Transverse colon (tissue), 4 donors: ENCODE measurements at regions not wholly inside any gene's neighbourhood (a gene's known extent, or its start where the extent isn't known, plus 50 kb on each side); places are given as distances from the start of the nearest gene placed in this dataset.

Source experiments
- DNase-seq: peaks from one replicate; pipeline ENCODE4 v3.0.0-alpha.2; 2019
- H3K27ac ChIP-seq, 4 donors: fragments of 200-600 bp; sonication (generic); 2 replicates each; pipeline ENCODE4 v1.5.1; 2016 to 2018; ENCODE audit warnings: inconsistent platforms in 4 of 4
- H3K27me3 ChIP-seq: fragments of 200-600 bp; sonication (generic); 2 replicates; pipeline ENCODE4 v1.5.1; 2017; ENCODE audit warnings: inconsistent platforms
- H3K36me3 ChIP-seq, 4 donors: fragments of 200-600 bp; sonication (generic); 2 replicates each; pipeline ENCODE4 v1.5.1; 2017 to 2019; ENCODE audit warnings: inconsistent platforms in 4 of 4
- H3K4me1 ChIP-seq, 4 donors: fragments of 200-600 bp; sonication (generic); 2 replicates each; pipeline ENCODE4 v1.5.1; 2017 to 2020; ENCODE audit warnings: inconsistent platforms in 4 of 4
- H3K4me3 ChIP-seq, 4 donors: fragments of 200-600 bp; sonication (generic); 1 replicate in 1 of 4; 2 replicates in 3 of 4; pipeline versions ENCODE4 v1.5.1 to v1.6.1; 2017 to 2019; ENCODE audit warnings: inconsistent platforms in 4 of 4
- H3K9me3 ChIP-seq, 2 donors: fragments of 200-600 bp; sonication (generic); 2 replicates each; pipeline ENCODE4 v1.5.1; 2017 to 2019; ENCODE audit warnings: inconsistent platforms in 2 of 2
- EP300 ChIP-seq: sonication (generic); formaldehyde crosslinking; IDR thresholded peaks from one replicate; pipeline ENCODE4 v1.6.1; 2017; ENCODE audit warnings: antibody characterized with exemption, low read depth
- POLR2A ChIP-seq: fragments of 450-650 bp; IDR thresholded peaks from one replicate; pipeline ENCODE4 v1.6.1; 2016; ENCODE audit warnings: antibody characterized with exemption, mild to moderate bottlenecking, moderate library complexity
- POLR2AphosphoS5 ChIP-seq, 3 donors: sonication (generic); formaldehyde crosslinking; IDR thresholded peaks; one replicate each; pipeline ENCODE4 v1.6.1; 2016; ENCODE audit warnings: antibody characterized with exemption in 3 of 3
- WGBS, 2 donors: methylation state at CpG; one replicate each; pipeline ENCODE4 v1.1.5; 2018; ENCODE audit warnings: low coverage in 1 of 2; 5-methylcytosine and 5-hydroxymethylcytosine counted together
- in situ Hi-C, 4 donors: fragments of 200-750 bp; cut with MboI; loops; one replicate each; pipeline versions ENCODE4 v1.15.0 to v1.15.1; 2017; ENCODE audit warnings: low sequenced_read_pairs in 3 of 4, low pct_ligation_motif_present in 1 of 4, low pct_unique_long_range_greater_than_20kb in 1 of 4
- intact Hi-C: fragments of 100-400 bp; cut with DNase I; formaldehyde crosslinking; loops from one replicate; pipeline ENCODE4 v1.15.1; 2023; ENCODE audit warnings: low total_unique reads
- TF ChIP-seq, protein P1 (sequence below), 5 experiments: fragments of 200-600 bp in 3 of 5; fragments of 450-650 bp in 2 of 5; sonication (generic) in 3 of 5; IDR thresholded peaks; 1 replicate in 2 of 5; 2 replicates in 3 of 5; pipeline ENCODE4 v1.5.1; 2016 to 2017; ENCODE audit warnings: antibody characterized with exemption in 5 of 5, inconsistent platforms in 3 of 5, mild to moderate bottlenecking in 2 of 5, moderate library complexity in 1 of 5

DNA sequence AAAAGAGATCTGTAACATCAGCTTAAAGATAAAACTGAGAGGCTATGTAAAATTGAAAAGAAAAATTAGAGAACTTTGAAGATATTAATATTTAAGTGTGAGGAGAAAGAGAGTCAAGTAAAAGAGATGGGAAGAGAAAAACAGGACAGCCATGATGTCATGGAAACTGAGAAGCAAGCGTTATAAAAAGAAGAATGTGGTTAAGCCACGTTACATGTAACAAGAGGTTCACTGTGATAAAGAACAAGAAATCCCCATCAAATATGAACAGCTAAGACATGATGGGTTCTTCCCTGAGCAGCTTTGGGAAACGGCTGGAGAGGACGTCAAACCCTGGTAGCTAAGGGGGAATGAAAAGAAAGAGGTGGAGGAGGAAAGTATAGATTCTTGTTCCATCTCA, 1269.3 kb upstream of the TENM3 start:
- TF ChIP-seq POLR2AphosphoS5 (IDR thresholded peaks at IDR 0.05) (no peak), POLR2A (no peak), EP300 (no peak)
- TF ChIP-seq, protein P1, sequence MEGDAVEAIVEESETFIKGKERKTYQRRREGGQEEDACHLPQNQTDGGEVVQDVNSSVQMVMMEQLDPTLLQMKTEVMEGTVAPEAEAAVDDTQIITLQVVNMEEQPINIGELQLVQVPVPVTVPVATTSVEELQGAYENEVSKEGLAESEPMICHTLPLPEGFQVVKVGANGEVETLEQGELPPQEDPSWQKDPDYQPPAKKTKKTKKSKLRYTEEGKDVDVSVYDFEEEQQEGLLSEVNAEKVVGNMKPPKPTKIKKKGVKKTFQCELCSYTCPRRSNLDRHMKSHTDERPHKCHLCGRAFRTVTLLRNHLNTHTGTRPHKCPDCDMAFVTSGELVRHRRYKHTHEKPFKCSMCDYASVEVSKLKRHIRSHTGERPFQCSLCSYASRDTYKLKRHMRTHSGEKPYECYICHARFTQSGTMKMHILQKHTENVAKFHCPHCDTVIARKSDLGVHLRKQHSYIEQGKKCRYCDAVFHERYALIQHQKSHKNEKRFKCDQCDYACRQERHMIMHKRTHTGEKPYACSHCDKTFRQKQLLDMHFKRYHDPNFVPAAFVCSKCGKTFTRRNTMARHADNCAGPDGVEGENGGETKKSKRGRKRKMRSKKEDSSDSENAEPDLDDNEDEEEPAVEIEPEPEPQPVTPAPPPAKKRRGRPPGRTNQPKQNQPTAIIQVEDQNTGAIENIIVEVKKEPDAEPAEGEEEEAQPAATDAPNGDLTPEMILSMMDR (IDR thresholded peaks at IDR 0.05): no peak
- in situ Hi-C loops: no loop called here
- Histone ChIP-seq H3K27ac (no peak overlapping the region), H3K27me3 (no peaks in the 10 kb centered on the region), H3K36me3 (no peaks in the 10 kb centered on the region), H3K9me3 (no peaks in the 10 kb centered on the region), H3K4me1 (no peaks in the 10 kb centered on the region), H3K4me3 (no peak overlapping the region)
- WGBS, 2 donors: 58 to 77% methylated on average over 4 of the region's 4 CpGs
- intact Hi-C loops: no loop called here
- DNase-seq: no peak

DNA sequence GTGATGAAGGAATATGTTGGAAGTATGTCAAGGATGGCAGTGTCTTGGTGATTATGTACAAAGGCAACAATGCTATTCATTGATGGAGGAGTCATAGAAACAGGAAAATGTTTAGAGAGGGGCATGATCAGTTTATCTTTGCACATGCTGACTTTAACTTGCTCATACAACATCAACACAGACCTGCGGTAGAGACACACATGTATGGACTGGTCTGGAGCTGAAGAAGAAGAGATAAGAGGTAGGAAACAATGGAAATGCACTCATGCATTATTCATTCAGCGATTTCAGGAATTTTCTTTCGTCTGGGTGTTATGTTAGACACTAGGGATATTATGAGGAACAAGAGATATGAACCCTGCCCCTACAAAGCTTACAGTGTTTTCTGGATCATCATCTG, 1252.3 kb upstream of the TENM3 start:
- WGBS, 2 donors: 75 to 84% methylated on average over 3 of the region's 3 CpGs
- no peaks in the 10 kb centered on the region for H3K36me3 ChIP-seq
- no peak for DNase-seq
- no peaks in the 10 kb centered on the region for H3K27me3 ChIP-seq
- no peak overlapping the region for H3K4me3 ChIP-seq
- no peak overlapping the region for H3K27ac ChIP-seq
- intact Hi-C loops: no loop called here
- H3K4me1 ChIP-seq: no peaks in the 10 kb centered on the region
- in situ Hi-C loops: no loop called here
- no peak for TF ChIP-seq POLR2AphosphoS5 (IDR thresholded peaks at IDR 0.05)
- TF ChIP-seq, protein P1 (IDR thresholded peaks at IDR 0.05): no peak
- no peak for TF ChIP-seq EP300
- TF ChIP-seq POLR2A: no peak
- no peaks in the 10 kb centered on the region for H3K9me3 ChIP-seq

DNA sequence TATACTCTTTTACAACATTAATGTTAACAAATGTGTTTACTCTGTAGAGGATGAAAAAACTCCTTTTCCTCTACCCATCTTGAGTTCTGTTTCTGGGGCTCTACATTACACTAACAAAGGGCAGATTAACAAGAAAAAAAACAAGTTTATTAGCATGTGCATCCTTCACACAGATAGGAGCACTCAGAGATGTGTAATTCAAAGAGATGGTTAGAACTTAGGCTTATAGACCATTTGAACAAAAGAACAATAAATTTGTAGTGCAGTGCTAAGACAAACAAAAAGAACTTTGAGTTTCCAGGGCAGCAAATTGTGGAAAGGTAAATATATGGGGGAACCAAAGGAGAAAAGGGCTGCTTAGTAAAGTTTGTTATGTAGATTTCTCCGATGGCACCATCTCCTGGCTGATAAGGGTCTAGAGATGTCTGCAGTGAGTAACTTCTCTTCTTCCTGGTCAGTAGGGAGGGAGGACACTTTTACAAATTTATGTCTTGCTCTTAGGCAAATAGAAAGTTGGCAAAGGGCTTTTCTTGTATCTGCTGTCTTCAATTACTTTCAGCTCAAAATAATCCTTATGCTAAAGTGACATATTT, 1249.9 kb upstream of the TENM3 start:
- DNase-seq: no peak
- Histone ChIP-seq H3K9me3 (no peaks in the 10 kb centered on the region), H3K36me3 (no peaks in the 10 kb centered on the region), H3K4me3 (no peak overlapping the region), H3K27me3 (no peaks in the 10 kb centered on the region), H3K4me1 (no peaks in the 10 kb centered on the region), H3K27ac (no peak overlapping the region)
- in situ Hi-C loops: no loop called here
- WGBS, 2 donors: 43 to 55% methylated on average over 1 of the region's 1 CpG
- TF ChIP-seq EP300 (no peak), POLR2A (no peak)
- intact Hi-C loops: no loop called here

DNA sequence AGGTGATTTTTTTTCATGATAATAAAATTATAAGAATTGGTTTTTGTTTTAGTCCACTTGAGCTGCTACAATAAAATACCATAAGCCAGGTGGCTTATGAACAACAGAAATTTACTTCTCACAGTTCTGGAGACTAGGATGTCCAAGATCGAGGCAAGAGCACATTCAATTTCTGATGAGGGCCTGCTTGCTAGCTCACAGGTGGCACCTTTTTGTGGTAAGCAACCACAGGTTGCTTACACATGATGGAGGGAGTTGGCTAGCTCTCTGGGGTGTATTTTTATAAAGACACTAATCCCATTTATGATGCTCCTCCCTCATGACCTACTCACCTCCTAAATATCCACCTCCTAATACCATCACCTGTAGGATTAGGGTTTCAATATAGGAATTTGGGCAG, 1248.5 kb upstream of the TENM3 start:
- DNase-seq: no peak
- TF ChIP-seq, protein P1 (IDR thresholded peaks at IDR 0.05): no peak
- no peak for TF ChIP-seq POLR2A
- TF ChIP-seq EP300: no peak
- TF ChIP-seq POLR2AphosphoS5 (IDR thresholded peaks at IDR 0.05): no peak
- Histone ChIP-seq H3K27me3 (no peaks in the 10 kb centered on the region), H3K36me3 (no peaks in the 10 kb centered on the region), H3K4me3 (no peak overlapping the region), H3K9me3 (no peaks in the 10 kb centered on the region), H3K27ac (no peak overlapping the region), H3K4me1 (no peaks in the 10 kb centered on the region)
- in situ Hi-C loops: no loop called here
- intact Hi-C loops: no loop called here
- WGBS, 2 donors: 82 to 83% methylated on average over 1 of the region's 1 CpG

DNA sequence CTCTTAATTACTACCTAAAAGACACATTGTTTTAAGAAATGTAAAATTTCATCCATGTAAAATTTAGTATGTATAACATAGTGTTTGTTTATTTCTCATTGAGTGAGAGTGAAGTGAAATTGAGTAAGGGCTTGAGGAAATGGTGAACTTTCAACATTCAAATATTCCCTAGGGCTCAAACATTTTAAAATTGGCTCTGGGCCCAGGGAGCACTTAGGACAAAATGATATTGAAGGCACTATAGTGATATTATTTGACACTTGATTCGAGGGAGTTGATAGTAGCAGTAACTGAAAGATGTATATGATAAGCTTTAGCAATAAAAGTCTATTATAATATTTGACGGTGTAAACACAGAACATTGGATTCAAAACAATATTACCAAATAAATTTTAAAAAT, 1244.0 kb upstream of the TENM3 start:
- WGBS, 2 donors: 16 to 21% methylated on average over 2 of the region's 2 CpGs
- H3K4me1 ChIP-seq: no peaks in the 10 kb centered on the region
- in situ Hi-C loops (no loop called here), intact Hi-C loops (no loop called here)
- no peak for TF ChIP-seq POLR2A
- TF ChIP-seq EP300: no peak
- TF ChIP-seq, protein P1 (IDR thresholded peaks at IDR 0.05): no peak
- TF ChIP-seq POLR2AphosphoS5 (IDR thresholded peaks at IDR 0.05): no peak
- no peaks in the 10 kb centered on the region for H3K27me3 ChIP-seq
- H3K36me3 ChIP-seq: no peaks in the 10 kb centered on the region
- DNase-seq: no peak
- no peak overlapping the region for H3K27ac ChIP-seq
- H3K9me3 ChIP-seq: no peaks in the 10 kb centered on the region
- no peak overlapping the region for H3K4me3 ChIP-seq
